ENCODE measurements at regions not wholly inside any gene's neighbourhood (a gene's known extent, or its start where the extent isn't known, plus 50 kb on each side); places are given as distances from the start of the nearest gene placed in this dataset.

- TF ChIP-seq EZH2phosphoT487 (IDR thresholded peaks at IDR 0.05; ENCODE audit: low read depth) (no peak), CTCF (IDR thresholded peaks at IDR 0.05; ENCODE audit: low read depth, low read length) (no peak)
Measured at GRCh38 chr9:119429302-119429701, 60.1 kb upstream of the BRINP1 start.

Measured in OCI-LY3 (cell line).